Tibial artery (tissue), 4 donors: ENCODE measurements at regions not wholly inside any gene's neighbourhood (a gene's known extent, or its start where the extent isn't known, plus 50 kb on each side); places are given as distances from the start of the nearest gene placed in this dataset.

Experiments
- DNase-seq, 2 donors: peaks; one replicate each; pipeline ENCODE4 v3.0.0-alpha.2; 2019
- H3K27ac ChIP-seq, 2 donors: fragments of 200-600 bp; sonication (generic) in 1 of 2; 1 replicate in 1 of 2; 2 replicates in 1 of 2; pipeline ENCODE4 v1.5.1; 2018 to 2019; ENCODE audit warnings: mild to moderate bottlenecking in 1 of 2
- H3K27me3 ChIP-seq, 2 donors: fragments of 200-600 bp; sonication (generic) in 1 of 2; one replicate each; pipeline versions ENCODE4 v1.5.1 to v1.6.0; 2016 to 2019
- H3K36me3 ChIP-seq, 3 donors: fragments of 200-600 bp; sonication (generic) in 2 of 3; one replicate each; pipeline ENCODE4 v1.5.1; 2016 to 2019; ENCODE audit warnings: mild to moderate bottlenecking in 2 of 3
- H3K4me1 ChIP-seq, 4 donors: fragments of 200-600 bp; sonication (generic) in 2 of 4; 1 replicate in 3 of 4; 2 replicates in 1 of 4; pipeline ENCODE4 v1.5.1; 2016 to 2019
- H3K4me3 ChIP-seq, 2 donors: fragments of 200-600 bp; sonication (generic) in 1 of 2; 1 replicate in 1 of 2; 2 replicates in 1 of 2; pipeline ENCODE4 v1.5.1; 2018 to 2019; ENCODE audit warnings: mild to moderate bottlenecking in 2 of 2
- H3K9me3 ChIP-seq, 3 donors: fragments of 200-600 bp; sonication (generic) in 1 of 3; one replicate each; pipeline ENCODE4 v1.5.1; 2016 to 2019
- intact Hi-C: fragments of 100-400 bp; cut with DNase I; formaldehyde crosslinking; loops from one replicate; pipeline ENCODE4 v1.15.0; 2023; ENCODE audit warnings: low total_unique reads
- TF ChIP-seq, protein P1 (sequence below), 2 experiments: fragments of 200-600 bp in 1 of 2; fragments of 450-650 bp in 1 of 2; IDR thresholded peaks; one replicate each; pipeline ENCODE4 v1.5.1; 2017 to 2019; ENCODE audit warnings: antibody characterized with exemption in 2 of 2, mild to moderate bottlenecking in 1 of 2, moderate library complexity in 1 of 2

DNA sequence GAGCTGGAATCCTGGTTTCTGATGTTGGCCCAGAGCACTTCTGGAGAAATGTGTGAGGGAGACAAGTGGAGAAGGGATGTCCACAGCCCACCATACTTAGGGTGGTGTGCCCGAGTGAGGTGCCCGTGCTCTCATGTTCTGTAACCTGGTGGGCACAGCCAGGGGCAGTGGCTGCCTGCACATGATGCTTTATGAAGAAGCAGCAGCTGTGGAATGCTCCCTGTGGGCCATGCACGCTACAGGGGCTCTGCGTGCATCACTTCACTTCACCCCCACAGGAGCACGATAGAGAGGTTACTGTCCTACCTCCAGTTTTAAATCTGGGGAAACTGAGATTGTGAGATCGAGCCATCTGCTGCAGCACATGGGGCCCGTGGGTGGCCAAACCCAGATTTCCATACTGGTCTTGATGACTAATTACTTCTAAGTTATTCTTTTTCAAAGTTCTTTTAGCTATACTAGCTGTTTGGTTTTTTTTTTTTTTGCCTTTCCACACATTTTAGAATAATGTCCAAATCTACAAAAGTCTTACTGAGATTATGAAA is 441.6 kb downstream of the GADD45G start:
- intact Hi-C loops = no loop called here
- no peak overlapping the region for H3K27ac ChIP-seq
- TF ChIP-seq, protein P1, sequence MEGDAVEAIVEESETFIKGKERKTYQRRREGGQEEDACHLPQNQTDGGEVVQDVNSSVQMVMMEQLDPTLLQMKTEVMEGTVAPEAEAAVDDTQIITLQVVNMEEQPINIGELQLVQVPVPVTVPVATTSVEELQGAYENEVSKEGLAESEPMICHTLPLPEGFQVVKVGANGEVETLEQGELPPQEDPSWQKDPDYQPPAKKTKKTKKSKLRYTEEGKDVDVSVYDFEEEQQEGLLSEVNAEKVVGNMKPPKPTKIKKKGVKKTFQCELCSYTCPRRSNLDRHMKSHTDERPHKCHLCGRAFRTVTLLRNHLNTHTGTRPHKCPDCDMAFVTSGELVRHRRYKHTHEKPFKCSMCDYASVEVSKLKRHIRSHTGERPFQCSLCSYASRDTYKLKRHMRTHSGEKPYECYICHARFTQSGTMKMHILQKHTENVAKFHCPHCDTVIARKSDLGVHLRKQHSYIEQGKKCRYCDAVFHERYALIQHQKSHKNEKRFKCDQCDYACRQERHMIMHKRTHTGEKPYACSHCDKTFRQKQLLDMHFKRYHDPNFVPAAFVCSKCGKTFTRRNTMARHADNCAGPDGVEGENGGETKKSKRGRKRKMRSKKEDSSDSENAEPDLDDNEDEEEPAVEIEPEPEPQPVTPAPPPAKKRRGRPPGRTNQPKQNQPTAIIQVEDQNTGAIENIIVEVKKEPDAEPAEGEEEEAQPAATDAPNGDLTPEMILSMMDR (IDR thresholded peaks at IDR 0.05) = no peak
- H3K4me3 ChIP-seq = no peak overlapping the region
- H3K36me3 ChIP-seq = no peaks in the 10 kb centered on the region
- H3K4me1 ChIP-seq = no peaks in the 10 kb centered on the region
- H3K9me3 ChIP-seq = no peaks in the 10 kb centered on the region
- no peaks in the 10 kb centered on the region for H3K27me3 ChIP-seq
- no peak for DNase-seq

DNA sequence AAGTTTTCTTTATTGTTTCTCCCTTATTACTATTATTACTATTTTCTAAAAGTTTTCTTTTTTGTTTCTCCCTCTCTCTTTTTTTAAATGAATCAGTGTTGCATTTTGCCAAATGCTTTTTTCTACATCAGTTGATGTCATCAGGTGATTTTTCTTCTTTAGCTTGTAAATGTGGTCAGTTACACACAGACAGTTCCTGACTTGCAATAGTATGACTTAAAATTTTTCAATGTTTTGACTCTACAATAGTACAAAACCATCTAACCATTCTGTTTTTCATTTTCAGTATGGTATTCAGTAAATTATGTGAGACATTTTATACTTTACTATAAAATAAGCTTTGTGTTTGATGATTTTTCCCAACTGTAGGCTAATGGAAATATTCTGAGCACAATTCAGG is 443.0 kb downstream of the GADD45G start:
- Histone ChIP-seq H3K27me3 (no peaks in the 10 kb centered on the region), H3K4me3 (no peak overlapping the region), H3K27ac (no peak overlapping the region), H3K9me3 (no peaks in the 10 kb centered on the region), H3K36me3 (no peaks in the 10 kb centered on the region), H3K4me1 (no peaks in the 10 kb centered on the region)
- TF ChIP-seq, protein P1 (IDR thresholded peaks at IDR 0.05) = no peak
- no peak for DNase-seq
- intact Hi-C loops = no loop called here

DNA sequence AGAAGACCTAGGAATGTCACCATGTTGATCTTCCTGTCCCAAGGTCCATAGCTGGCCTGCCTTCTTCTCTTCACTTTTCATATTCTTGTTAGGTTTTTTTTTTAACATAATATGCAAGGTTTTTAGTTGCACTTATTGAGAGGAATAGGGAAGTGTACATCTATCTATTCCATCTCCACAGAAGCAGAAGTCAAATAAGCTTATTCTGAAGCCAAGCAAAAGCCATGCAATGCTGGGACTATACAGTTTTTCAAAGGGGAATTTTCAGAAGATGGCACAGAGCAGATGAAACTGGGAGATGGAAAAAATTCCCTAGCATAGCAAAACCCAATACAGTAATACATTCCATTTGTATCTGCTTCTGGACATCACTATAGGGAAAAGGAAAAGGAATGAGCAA is 447.6 kb downstream of the GADD45G start:
- Histone ChIP-seq H3K27ac (no peak overlapping the region), H3K9me3 (no peaks in the 10 kb centered on the region), H3K36me3 (no peaks in the 10 kb centered on the region), H3K4me3 (no peak overlapping the region), H3K4me1 (no peaks in the 10 kb centered on the region), H3K27me3 (no peaks in the 10 kb centered on the region)
- intact Hi-C loops = no loop called here
- TF ChIP-seq, protein P1 (IDR thresholded peaks at IDR 0.05) = no peak
- DNase-seq = no peak

DNA sequence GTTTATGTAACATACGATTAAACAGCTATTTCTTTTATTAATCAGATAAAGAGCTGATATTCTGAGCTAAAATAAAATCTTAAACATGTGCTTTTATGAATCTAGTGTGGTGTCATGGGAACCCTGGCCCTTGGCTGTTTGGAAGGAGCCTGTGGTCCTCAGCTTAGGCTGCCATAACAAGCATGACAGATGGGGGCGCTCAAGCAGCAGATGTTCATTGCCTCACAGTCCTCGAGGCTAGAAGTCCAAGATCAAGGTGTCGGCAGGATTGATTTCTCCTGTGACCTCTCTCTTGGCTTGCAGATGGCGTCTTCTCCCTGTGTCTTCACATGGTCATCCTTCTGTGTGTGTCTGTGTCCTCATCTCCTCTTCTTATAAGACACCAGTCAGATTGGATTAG is 448.2 kb downstream of the GADD45G start:
- Histone ChIP-seq H3K27me3 (no peaks in the 10 kb centered on the region), H3K27ac (no peak overlapping the region), H3K9me3 (no peaks in the 10 kb centered on the region), H3K4me1 (no peaks in the 10 kb centered on the region), H3K4me3 (no peak overlapping the region), H3K36me3 (no peaks in the 10 kb centered on the region)
- intact Hi-C loops = no loop called here
- no peak for DNase-seq
- TF ChIP-seq, protein P1 (IDR thresholded peaks at IDR 0.05) = no peak

DNA sequence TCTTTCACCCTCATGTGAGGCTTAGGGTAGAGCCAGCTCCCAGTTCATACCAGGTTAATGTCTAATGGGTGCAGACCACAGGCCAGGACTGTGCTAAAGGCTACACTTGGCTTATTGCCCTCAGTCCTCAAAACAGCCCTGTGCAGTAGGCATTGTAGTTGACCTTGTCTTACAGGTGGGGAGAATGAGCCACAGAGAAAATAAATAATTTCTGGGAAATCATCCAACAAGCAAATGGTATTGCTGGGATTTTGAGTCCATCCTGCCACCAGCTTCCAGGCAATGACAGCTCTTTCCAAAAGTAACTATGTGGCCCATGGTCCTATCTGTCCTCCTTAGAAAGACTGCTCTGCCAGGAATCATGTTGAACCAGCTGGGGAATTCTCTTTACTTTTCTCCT is 450.0 kb downstream of the GADD45G start:
- Histone ChIP-seq H3K4me1 (no peaks in the 10 kb centered on the region), H3K27ac (no peak overlapping the region), H3K27me3 (no peaks in the 10 kb centered on the region), H3K9me3 (no peaks in the 10 kb centered on the region), H3K4me3 (no peak overlapping the region), H3K36me3 (no peaks in the 10 kb centered on the region)
- DNase-seq = no peak
- intact Hi-C loops = no loop called here
- TF ChIP-seq, protein P1 (IDR thresholded peaks at IDR 0.05) = no peak

DNA sequence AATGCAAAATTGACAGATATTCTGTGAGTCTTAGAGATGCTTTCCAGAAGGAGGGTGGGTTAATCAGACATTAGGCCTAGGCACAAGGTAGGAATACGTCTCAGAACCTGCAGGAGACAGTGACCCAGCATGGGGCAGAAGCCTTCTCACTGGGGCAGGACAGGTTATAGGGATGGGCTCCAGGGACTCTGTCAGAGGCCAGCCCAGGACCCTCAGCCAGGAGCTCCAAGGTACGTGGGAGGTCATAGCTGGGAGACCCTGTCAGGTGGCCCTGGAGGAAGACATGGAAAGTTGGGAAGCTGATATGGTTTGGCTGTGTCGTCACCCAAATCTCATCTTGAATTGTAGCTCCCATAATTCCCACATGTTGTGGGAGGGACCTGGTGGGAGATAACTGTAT is 450.4 kb downstream of the GADD45G start:
- no peaks in the 10 kb centered on the region for H3K9me3 ChIP-seq
- H3K27me3 ChIP-seq = no peaks in the 10 kb centered on the region
- TF ChIP-seq, protein P1 (IDR thresholded peaks at IDR 0.05) = no peak
- no peaks in the 10 kb centered on the region for H3K36me3 ChIP-seq
- H3K4me3 ChIP-seq = no peak overlapping the region
- no peak overlapping the region for H3K27ac ChIP-seq
- intact Hi-C loops = no loop called here
- no peaks in the 10 kb centered on the region for H3K4me1 ChIP-seq
- DNase-seq = no peak
